ENCODE measurements at regions not wholly inside any gene's neighbourhood (a gene's known extent, or its start where the extent isn't known, plus 50 kb on each side); places are given as distances from the start of the nearest gene placed in this dataset.

DNA sequence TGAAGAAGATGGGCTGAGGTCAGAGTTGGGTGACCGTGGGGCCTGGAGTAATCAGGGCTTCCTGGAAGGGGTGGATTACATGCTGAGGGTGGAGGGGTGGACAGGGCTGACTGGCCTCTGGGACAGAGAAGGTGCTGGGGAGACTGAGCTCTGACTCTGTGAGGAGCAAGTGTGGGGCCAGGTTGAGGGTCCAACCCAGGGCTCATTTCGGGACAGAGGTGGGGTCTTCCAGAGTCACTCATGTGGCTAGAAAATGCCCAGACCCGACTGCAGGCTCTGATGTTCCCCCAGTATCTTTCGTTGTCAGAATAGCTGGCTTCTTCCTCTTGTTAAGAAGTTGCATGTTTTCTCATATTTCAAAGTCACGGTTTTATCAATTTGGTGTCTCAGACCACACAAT is 311.8 kb downstream of the PTPRU start:
- H3K4me3 ChIP-seq (ENCODE audit: insufficient read depth, low read depth, low read length), result no peak overlapping the region
- H3K36me3 ChIP-seq (replicated peaks; ENCODE audit: control insufficient read depth, insufficient read depth, low read length), result no peaks in the 10 kb centered on the region
- no peak for DNase-seq
- H3K27me3 ChIP-seq (ENCODE audit: control insufficient read depth, insufficient read depth, low read length), result no peaks in the 10 kb centered on the region

DNA sequence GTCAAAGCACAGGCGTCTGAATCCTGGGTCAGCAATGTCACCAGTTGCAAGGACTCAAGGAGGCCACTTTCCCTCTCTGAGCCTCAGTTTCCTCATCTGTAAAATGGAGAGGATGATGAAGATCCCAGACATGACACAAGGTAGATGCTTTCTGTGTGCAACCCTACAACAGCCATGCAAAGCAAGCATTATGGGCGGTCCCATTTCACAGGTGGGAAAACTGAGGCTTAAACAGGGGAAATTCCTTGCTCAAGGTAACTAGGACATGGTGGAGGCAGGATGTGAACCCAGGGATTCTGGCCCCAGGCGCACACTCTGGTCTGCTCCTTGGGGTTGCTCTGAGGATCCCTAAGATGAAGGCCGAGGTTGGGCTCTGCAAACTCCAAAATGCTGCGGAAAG is 311.0 kb downstream of the PTPRU start:
- Histone ChIP-seq H3K36me3 (replicated peaks; ENCODE audit: control insufficient read depth, insufficient read depth, low read length) (no peaks in the 10 kb centered on the region), H3K4me3 (ENCODE audit: insufficient read depth, low read depth, low read length) (no peak overlapping the region), H3K27me3 (ENCODE audit: control insufficient read depth, insufficient read depth, low read length) (no peaks in the 10 kb centered on the region)
- DNase-seq, result no peak

DNA sequence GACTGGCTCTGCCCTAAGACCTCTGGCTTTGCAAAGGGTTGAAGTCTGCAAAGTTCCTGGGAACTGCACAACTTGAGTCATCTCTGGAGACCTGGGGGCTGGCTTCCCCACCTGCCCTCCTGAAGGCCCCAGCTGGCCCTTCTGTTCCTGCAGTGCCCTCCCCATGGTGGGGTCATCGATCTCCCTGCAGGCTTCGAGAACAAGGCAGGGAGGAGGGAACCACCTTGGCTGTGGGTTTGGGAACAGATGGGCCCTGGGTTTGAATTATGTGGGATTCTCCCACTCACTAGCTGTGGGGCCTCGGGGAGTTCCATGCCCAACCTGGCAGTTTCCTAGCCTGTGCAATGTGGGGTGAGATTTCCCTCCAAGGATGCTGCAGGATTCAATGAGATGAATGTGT is 310.2 kb downstream of the PTPRU start:
- H3K36me3 ChIP-seq (replicated peaks; ENCODE audit: control insufficient read depth, insufficient read depth, low read length), result no peaks in the 10 kb centered on the region
- H3K4me3 ChIP-seq (ENCODE audit: insufficient read depth, low read depth, low read length), result no peak overlapping the region
- H3K27me3 ChIP-seq (ENCODE audit: control insufficient read depth, insufficient read depth, low read length), result no peaks in the 10 kb centered on the region
- DNase-seq, result no peak

DNA sequence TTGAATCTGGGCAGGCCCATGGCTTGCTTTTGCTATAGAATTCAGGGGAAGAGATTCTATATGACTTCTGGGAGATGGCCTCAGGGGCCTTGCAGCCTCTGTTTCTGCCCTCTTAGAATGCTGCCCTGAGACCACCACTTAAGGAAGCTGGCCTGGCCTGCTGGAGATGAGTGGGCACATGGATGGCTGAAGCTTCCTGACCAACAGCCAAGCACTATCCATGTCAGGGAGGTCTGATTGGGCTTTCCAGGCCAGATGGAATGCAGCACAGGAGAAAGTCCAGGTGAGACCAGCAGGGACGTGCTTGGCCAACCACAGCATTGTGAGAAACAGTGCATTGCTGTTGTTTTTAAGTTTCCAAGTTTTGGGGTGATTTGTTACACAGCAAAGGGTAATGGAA is 308.1 kb downstream of the PTPRU start:
- Histone ChIP-seq H3K27me3 (ENCODE audit: control insufficient read depth, insufficient read depth, low read length) (no peaks in the 10 kb centered on the region), H3K36me3 (replicated peaks; ENCODE audit: control insufficient read depth, insufficient read depth, low read length) (no peaks in the 10 kb centered on the region), H3K4me3 (ENCODE audit: insufficient read depth, low read depth, low read length) (no peak overlapping the region)
- no peak for DNase-seq

DNA sequence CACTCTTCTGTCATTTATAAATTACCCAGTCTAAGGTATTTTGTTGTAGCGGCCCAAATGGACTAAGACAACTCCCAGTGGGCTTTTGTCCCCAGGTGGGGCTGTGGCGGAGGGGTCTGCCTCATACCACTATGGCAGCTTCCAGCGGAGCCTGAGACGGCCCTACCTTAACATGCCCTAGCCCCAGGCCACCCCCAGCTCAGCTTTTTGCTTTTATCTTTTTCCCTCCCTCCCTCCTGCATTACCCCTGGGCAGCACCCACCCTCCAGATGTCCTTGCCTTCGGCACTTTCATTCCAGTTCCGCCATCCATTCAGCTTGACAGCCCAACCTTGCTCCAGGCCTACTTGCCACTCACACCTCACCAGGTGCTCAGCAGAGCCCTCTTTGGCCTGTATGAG is 307.3 kb downstream of the PTPRU start:
- Histone ChIP-seq H3K27me3 (ENCODE audit: control insufficient read depth, insufficient read depth, low read length) (no peaks in the 10 kb centered on the region), H3K36me3 (replicated peaks; ENCODE audit: control insufficient read depth, insufficient read depth, low read length) (no peaks in the 10 kb centered on the region), H3K4me3 (ENCODE audit: insufficient read depth, low read depth, low read length) (no peak overlapping the region)
- no peak for DNase-seq

DNA sequence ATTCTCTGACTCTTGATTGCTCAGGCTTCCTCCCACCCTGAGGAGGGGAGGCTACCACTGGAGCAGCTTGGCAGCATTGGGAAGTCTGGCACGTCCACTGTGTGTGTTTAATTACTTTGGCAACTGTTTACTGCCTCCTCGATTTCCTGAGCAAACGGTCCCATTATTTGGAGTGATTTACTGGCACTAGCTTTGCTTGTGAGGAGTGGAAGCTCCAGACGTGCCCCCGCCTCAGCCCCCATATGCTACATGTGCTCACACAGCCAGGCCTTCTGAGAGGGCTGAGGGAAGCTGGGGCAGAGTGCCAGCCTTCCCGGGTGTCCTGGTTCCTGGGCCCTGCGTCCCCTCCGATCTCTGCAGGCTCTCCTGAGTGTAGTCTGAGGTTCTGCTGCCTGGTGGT is 306.2 kb downstream of the PTPRU start:
- Histone ChIP-seq H3K27me3 (ENCODE audit: control insufficient read depth, insufficient read depth, low read length) (no peaks in the 10 kb centered on the region), H3K4me3 (ENCODE audit: insufficient read depth, low read depth, low read length) (no peak overlapping the region), H3K36me3 (replicated peaks; ENCODE audit: control insufficient read depth, insufficient read depth, low read length) (no peaks in the 10 kb centered on the region)
- no peak for DNase-seq

DNA sequence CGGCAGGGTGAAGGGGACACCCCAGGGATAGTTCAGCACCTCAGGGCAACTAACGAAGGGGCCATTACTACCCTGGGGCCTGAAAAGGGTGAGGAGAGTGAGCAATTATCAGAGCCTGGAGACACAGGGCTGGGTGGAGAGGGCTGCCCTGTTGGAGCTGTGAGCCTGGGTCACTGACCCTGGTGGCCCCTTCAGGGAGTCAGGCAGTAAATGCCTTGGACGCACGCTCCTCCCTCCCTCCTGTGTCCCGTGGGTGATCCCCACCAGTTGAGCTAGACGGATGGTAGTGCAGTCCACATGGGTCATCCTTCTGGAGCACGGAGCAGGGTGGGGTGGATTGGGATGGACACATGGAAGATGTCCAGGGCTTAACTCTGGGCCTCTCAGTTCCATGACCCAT is 305.3 kb downstream of the PTPRU start:
- DNase-seq, result no peak
- no peaks in the 10 kb centered on the region for H3K27me3 ChIP-seq (ENCODE audit: control insufficient read depth, insufficient read depth, low read length)
- no peaks in the 10 kb centered on the region for H3K36me3 ChIP-seq (replicated peaks; ENCODE audit: control insufficient read depth, insufficient read depth, low read length)
- H3K4me3 ChIP-seq (ENCODE audit: insufficient read depth, low read depth, low read length), result no peak overlapping the region

DNA sequence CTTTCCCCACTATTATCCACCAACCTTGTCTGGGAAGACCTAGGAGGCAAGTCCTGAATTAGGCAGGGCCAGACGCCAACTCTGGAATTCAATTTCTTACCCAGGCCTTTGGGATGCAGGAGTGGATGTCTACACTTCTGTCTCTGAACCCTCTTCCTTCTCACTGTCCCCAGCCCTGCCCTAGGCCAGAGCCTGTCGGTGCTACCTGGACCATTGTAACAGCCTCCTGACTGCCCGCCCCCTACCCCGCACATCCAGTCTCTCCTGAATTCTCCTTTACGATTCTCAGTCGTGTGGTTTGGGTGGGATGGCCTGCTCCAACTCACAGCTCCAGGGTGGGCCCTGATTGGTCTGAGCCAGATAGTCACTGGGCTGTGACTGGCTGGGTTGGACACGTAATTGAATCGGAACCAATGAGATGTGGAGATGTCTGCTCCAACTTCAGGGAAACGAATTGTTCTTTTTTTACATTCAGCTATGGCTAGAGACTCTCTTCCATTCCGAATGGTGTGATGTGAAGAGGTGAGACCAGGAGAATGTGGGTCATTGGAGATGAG is 304.6 kb downstream of the PTPRU start:
- DNase-seq, result no peak

DNA sequence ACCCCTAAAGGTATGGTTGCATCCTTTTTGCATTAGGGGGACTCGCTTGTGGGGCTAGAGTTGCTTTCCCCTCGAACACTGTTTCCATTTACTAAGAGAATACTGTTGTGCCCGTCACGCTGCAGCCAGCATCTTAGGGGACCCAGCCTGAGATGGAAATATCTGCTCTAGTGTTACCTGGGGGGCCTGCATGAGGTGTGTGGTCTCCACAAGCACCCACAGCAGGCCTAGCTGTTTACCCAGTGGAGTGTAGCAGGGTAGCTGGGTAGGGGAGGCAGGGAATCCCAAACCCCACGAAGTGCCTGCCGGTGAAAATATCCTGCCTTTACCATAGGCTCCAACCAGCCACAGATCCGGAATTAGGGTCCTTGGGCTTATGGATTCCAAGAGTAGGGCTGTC is 303.6 kb downstream of the PTPRU start:
- H3K4me3 ChIP-seq (ENCODE audit: insufficient read depth, low read depth, low read length), result no peak overlapping the region
- H3K36me3 ChIP-seq (replicated peaks; ENCODE audit: control insufficient read depth, insufficient read depth, low read length), result no peaks in the 10 kb centered on the region
- H3K27me3 ChIP-seq (ENCODE audit: control insufficient read depth, insufficient read depth, low read length), result no peaks in the 10 kb centered on the region
- DNase-seq, result no peak

More for the DNA sequence above, 304.6 kb downstream of the PTPRU start:
- no peaks in the 10 kb centered on the region for H3K36me3 ChIP-seq (replicated peaks; ENCODE audit: control insufficient read depth, insufficient read depth, low read length)
- H3K4me3 ChIP-seq (ENCODE audit: insufficient read depth, low read depth, low read length), result no peak overlapping the region
- no peaks in the 10 kb centered on the region for H3K27me3 ChIP-seq (ENCODE audit: control insufficient read depth, insufficient read depth, low read length)

DNA sequence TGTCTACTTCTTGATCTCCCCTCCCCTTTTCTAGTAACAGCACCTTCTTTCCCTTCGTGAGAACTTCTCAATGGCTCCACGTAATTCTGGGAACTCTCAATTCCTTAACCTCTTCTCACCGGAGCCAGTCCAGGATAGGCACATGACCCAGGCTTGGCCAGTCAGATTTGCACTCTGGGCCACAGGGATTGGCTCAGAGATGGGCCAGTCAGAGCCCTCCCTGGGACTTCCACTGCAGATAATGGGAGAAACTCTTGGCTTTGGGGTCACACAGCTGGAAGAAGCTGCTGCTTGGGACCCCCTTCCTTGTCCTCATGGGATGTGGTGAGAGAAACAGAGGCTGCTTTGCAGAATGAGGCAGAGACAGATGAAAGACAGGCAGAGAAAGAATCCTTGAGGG is 302.3 kb downstream of the PTPRU start:
- no peaks in the 10 kb centered on the region for H3K36me3 ChIP-seq (replicated peaks; ENCODE audit: control insufficient read depth, insufficient read depth, low read length)
- no peaks in the 10 kb centered on the region for H3K27me3 ChIP-seq (ENCODE audit: control insufficient read depth, insufficient read depth, low read length)
- no peak overlapping the region for H3K4me3 ChIP-seq (ENCODE audit: insufficient read depth, low read depth, low read length)
- DNase-seq, result no peak

DNA sequence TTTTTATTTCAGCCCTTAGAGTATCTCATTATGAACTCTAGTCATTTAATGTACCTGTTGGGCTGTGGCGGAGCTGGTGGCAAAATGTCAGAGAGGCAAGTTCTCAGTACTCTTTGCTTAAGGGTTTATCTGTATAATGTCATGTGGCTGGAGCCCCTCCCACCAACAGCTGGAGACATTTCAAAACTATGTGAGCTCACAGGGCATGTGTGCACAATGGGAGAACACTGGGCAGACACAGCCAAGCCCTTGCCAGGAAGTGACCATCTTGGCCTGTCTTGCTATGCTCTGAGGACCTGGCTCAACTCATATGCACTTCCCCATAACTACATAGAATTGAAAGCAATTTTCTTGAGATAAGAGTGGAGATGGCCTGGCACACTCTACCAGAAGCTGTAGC is 296.4 kb downstream of the PTPRU start:
- no peak for DNase-seq
- Histone ChIP-seq H3K36me3 (replicated peaks; ENCODE audit: control insufficient read depth, insufficient read depth, low read length) (no peaks in the 10 kb centered on the region), H3K27me3 (ENCODE audit: control insufficient read depth, insufficient read depth, low read length) (0 out of 2 replicates have a peak, but pooled peaks cover 2% of the 10 kb centered on the region), H3K4me3 (ENCODE audit: insufficient read depth, low read depth, low read length) (no peak overlapping the region)

DNA sequence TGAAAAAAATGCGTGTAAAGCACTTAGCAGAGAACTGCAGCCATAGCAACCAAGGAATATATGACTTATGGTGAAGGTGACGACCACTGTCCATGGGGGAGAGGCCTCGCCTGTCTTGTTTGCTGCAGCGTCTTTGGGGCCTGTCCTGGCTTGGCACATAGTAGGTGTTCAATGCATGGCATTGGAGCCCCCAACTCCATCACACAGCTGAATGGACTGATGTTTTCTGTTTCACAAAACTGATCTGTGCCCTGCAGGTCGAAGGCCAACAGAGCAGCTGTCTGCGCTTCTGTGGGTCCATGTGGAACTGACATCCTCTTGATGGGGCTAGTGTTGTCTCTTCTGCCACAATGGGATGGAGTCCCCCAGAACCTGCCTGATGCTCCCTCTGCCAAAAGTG is 296.0 kb downstream of the PTPRU start:
- H3K27me3 ChIP-seq (ENCODE audit: control insufficient read depth, insufficient read depth, low read length), result 0 out of 2 replicates have a peak, but pooled peaks cover 2% of the 10 kb centered on the region
- no peak for DNase-seq
- no peak overlapping the region for H3K4me3 ChIP-seq (ENCODE audit: insufficient read depth, low read depth, low read length)
- no peaks in the 10 kb centered on the region for H3K36me3 ChIP-seq (replicated peaks; ENCODE audit: control insufficient read depth, insufficient read depth, low read length)

DNA sequence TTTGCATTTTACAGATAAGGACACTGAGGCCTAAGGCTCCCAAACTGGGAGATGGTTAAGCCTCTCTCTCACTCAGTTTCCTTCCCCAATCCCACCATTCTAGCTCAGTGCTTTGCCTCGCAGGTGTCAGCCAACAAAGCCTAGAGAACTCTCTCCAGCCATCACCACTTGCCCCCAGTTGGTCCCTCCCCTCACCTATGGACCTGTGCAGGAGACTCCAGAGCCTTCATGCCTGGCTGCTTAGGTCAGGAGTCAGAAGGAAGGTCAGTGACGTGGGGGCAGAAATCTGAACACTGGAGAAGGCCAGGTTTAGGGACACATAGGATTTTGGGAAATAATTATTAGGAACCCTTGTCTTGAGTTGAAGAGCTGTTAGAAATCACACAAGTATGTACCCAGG is 295.3 kb downstream of the PTPRU start:
- Histone ChIP-seq H3K27me3 (ENCODE audit: control insufficient read depth, insufficient read depth, low read length) (0 out of 2 replicates have a peak, but pooled peaks cover 2% of the 10 kb centered on the region), H3K4me3 (ENCODE audit: insufficient read depth, low read depth, low read length) (no peak overlapping the region), H3K36me3 (replicated peaks; ENCODE audit: control insufficient read depth, insufficient read depth, low read length) (no peaks in the 10 kb centered on the region)
- DNase-seq, result no peak

DNA sequence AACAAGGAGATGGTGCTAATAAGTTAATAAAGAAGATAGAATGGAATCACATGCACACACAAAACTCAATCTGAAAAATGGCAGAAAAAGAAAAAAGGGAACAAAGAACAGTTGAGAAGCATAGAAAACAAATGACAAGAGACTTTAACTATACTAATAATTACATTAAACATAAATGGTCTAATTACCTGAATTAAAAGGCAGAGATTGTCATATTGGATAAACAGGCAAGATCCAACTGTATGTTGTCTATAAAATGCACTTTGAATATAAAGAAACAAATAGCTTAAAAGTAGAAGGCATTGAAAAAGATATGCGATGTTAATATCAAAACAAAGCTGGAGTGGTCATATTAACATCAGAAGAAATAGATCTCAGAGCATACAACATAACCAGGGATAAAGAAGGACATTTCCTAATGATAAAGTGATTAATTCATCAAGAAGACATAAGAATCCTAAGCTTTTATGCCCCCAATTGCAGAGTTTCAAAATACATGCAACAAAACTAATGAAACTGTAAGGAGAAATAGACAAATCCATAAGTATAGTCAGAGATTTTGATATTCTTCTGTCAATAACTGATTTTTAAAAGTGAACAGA is 293.5 kb downstream of the PTPRU start:
- DNase-seq, result no peak
- Histone ChIP-seq H3K4me3 (ENCODE audit: insufficient read depth, low read depth, low read length) (no peak overlapping the region), H3K36me3 (replicated peaks; ENCODE audit: control insufficient read depth, insufficient read depth, low read length) (no peaks in the 10 kb centered on the region), H3K27me3 (ENCODE audit: control insufficient read depth, insufficient read depth, low read length) (0 out of 2 replicates have a peak, but pooled peaks cover 2% of the 10 kb centered on the region)

DNA sequence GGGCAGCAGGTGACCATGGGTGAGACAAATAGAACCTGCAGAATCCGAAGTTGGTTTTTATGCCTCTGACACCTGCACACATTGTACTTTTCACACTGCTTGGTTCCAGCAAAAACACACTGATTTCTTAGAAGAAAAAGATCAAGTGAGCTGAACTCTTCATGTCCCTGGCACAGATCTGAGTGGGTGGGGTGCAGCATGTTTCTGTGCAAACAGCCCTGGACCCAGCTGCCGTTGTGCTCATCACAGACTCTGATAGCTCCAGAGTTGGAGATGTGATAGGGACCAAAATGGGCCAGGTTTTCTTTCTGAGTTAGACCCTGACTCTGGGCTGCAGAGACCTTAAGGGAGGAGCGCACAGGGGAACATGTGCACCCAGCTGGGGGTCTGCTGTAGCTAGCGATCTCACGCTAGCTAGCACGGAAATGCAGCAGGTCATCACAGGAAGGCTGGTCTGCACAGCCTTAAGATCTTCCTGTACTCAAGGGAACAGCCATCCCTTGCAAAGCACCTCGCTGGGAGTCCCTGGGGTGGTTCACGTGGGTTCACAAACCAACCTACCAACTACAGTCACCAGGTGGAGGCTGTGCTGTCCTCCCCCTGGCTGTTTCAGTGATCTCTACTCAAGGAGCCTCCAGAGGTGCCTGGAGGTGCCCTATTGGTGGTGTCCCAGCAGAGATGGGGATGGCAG is 291.1 kb downstream of the PTPRU start:
- Histone ChIP-seq H3K27me3 (ENCODE audit: control insufficient read depth, insufficient read depth, low read length) (peaks cover 2% of the 10 kb centered on the region; the same call in 1 of the 2 replicates), H3K4me3 (ENCODE audit: insufficient read depth, low read depth, low read length) (no peak overlapping the region), H3K36me3 (replicated peaks; ENCODE audit: control insufficient read depth, insufficient read depth, low read length) (no peaks in the 10 kb centered on the region)
- no peak for DNase-seq

Measured in H7 (cell line).